T-helper 2 cell (primary cell): ENCODE measurements at regions not wholly inside any gene's neighbourhood (a gene's known extent, or its start where the extent isn't known, plus 50 kb on each side); places are given as distances from the start of the nearest gene placed in this dataset.

Experiments
- DNase-seq, 5 experiments: peaks; one replicate each; pipeline versions ENCODE4 v3.0.0 to v3.0.0-alpha.2; 2012 to 2022

DNA sequence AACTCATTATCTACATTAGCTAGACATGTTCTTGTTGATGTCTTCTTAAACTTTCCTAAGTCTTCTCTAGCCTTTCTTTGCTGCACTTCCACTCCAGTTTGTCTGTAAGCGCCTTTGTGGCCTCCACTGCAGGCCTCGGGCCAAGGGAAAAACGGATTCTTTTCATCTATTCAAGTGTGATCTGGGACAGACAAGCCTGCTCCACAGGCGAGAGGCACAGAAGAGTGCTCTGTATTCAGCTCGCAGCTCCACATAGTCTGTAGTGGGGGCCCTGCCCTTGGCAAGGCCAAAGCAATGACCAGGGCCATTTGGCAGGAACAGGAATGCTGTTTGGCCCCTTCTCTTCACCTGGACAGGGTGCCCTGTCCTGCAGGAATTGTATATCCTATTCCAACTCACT is 84.1 kb upstream of the BARX2 start:
- no peak for DNase-seq

DNA sequence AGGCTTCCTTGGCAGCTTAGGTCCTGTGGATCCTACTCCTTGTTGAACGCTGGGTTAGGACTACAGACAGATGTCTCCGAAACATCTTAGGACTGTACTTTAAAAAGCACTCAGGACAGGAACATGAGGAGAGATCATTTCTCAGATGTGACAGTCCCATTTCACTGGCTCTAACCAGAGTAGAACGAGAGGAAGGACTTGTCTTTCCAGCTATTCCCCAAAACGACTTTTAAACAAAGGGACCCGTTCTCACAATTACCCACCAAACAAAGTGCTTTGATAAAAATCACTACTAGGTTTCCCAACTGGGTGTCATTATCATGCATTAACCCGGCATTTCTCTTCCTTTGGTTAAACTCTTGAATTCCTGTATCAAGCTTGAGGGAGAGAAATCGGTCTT is 84.7 kb upstream of the BARX2 start:
- DNase-seq = no peak

GRCh38 chr11:129289350-129290040 is 86.2 kb upstream of the BARX2 start:
- DNase-seq = no peak

- no peak for DNase-seq
Measured at GRCh38 chr11:129287920-129288319, 87.7 kb upstream of the BARX2 start.

- DNase-seq = no peak
Measured at GRCh38 chr11:129286813-129287212, 88.8 kb upstream of the BARX2 start.

DNA sequence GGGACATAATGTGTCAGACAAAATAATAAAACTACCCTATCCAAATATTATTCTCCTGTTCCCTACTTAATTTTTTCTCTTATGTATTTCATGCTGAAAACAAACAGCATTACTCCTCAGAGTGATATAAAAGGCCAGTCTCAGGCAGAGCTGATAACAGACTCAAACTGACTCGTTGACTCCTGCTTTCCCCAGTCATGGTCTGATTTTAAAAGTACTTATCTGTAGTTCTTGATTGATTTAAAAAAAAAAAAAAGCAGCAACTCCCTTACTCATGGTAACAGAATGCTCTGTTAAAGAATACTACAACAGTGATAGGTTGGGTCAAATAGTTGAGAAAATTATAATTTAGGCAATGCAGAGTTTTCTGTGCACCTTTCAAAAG is 90.3 kb upstream of the BARX2 start:
- DNase-seq = no peak

DNA sequence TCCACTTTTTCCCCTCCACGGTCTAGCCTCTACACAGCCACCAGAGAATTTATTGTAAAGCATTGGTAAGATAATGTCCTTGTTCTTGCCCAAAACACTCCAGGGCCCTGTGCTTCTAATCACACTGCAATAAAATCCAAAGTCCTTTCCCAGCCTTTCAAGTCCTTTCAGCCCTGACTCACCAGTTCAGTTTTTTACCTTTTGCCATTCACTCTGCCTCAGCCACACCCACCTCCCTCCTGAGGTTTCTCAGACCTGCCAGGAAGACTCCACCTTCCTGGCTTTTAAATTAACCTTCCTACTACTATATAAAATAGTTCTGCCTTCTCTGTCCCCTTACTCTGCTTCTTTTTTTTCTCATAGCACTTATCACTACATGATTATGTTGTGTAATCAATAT is 91.0 kb upstream of the ARHGAP32 start:
- no peak for DNase-seq

GRCh38 chr11:129282634-129283033 is 90.5 kb upstream of the ARHGAP32 start:
- DNase-seq = no peak

DNA sequence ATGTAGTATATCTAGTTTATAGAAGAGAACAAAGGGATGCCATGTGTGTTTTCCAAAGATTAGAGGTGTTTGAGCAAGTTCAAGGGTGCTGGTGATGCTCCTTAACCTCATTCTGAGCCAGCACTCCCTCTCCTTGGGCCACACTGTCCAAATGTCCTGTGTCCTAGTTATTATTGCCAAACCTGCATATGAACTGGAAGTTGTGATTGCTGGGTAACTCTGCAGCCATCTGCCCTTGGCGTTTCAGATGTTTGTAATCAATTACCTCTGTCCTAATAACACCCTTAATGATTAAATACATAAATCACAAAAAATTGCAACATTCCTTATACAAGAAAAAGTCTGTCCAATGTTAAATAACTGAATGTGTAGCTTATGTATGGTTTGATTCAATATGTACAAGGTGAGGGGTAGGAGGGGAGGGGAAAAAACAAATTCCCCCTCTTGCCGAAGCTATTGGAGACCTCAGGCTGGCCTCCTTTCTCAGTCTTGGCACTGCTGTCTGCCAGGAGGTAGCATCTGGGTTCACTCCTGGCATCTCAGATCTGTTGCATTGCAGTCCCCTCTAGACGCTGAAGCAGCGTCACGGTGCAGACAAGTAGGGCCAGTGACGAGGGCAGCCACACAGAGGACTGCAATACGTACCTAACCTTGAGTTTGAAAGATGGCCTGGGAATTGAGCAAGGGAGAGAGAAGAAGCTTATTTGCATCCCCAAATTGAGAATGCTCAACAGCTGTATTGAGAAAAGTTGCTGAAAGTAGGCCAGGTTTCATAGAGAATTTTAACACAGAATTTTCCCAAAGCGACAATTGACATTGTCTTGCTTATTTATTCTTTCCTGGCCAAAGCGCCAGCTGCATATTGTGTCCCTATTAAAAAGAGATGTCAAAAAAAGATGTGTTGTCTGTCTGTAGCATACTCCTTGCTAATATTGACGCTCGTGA is 89.6 kb upstream of the ARHGAP32 start:
- DNase-seq = no peak

DNA sequence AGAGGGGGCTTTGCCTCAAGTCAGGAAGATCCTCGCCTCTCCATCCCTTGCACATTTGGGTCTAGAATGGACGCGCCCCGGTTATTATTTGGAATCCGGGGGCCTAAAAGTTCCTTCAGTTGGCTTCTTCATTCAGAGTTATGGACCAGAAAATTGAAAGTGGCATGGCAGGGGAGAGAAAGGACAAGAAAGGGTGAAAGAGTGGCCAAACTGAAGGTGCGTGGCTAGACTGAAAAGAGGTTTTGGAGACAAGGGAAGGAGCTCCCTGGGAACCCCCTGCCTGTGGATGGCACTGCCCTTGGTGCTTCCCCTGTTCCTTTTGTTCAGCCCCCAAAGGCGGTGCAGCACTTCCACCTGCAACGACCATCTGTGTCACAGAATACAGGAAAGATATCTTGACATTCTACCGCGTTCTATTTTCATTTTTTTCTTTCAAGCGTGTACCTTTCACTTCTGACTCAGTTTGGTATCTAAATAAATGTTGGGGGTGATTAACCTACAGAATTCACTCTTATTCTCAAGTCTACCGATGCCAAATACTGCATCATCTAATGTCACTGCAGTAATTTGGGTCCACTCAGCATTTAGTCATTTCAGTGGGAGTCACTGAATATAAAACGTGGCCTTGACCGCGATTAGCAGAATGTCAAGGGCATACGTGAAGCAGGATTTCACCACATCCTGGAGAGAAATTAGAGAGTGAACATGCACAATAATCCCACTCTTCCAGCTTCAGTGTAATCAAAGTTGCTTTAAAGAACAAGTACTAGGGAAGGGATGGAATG is 88.1 kb upstream of the ARHGAP32 start:
- peak in 2 of 5 experiments; percentile 21 to 38 for DNase-seq

- peak; percentile 18 to 89 (median 55) for DNase-seq
Measured at GRCh38 chr11:129279326-129280026, 87.4 kb upstream of the ARHGAP32 start.

DNA sequence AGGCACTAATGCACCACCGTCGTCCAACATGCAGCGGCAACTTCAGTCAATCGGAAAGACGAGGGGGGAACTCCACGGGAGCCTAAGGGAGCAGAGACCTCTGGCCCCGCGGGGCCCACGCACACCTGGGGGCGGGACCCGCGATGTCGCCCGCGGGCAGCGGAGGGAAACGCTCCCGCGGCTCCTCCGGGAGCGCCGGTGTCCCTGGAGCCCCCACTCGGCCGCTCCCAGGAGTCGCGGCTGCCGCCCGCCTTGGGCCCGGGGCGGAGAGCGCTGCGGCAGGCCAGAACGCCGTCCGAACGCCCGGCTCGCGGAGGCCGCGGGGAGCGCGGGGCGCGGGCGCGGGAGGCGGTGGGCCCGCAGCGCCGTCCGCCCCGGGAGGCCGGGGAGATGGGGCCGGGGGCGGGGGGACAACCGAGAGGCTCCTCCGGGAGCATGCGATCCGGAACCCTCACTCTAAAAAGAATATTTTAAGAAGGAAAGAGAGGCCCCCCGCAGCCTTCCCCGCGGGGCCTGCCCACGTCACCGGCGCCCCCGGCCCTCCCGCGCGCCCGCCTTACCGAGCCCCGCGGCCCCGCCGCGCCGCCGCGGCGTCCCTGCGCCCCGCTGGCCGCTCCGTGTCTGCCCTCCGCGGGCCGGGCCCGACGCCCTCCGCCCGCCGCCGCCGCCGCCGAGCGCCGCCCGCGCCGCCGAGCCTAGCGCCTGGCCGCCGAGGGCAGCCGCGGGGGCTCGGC is 86.6 kb upstream of the ARHGAP32 start:
- peak in 2 of 5 experiments; percentile 9 to 10 for DNase-seq

DNA sequence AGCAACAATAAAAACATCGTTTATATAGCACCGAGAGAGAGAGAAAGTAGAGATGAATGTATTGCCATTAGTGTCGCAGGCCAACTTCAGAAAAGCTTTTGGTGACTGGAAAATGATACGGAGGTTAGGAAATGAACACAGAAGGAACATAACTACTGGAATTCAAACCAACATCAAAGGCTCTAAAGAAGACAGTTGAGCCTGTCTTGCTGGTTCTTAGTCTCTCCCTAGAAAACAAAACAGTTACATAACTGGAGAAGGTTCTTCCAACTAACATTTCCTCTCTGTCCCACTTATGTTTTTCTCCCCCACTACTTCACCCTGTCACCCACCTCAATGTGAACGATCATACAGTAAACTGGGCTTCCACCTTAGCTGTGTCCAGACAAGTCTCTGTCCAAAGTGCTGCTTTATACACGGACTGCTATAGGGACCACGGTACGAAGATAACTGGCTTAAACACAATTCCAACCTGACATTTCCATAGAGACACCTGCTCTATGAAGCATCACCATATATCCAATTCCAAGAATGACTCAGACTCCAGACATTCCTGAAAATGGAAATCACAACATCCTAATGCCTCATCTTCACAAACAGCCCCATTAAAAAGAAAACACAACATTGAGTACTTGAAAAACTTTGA is 85.2 kb upstream of the ARHGAP32 start:
- no peak for DNase-seq

GRCh38 chr11:129275828-129276227 is 83.7 kb upstream of the ARHGAP32 start:
- DNase-seq = no peak

DNA sequence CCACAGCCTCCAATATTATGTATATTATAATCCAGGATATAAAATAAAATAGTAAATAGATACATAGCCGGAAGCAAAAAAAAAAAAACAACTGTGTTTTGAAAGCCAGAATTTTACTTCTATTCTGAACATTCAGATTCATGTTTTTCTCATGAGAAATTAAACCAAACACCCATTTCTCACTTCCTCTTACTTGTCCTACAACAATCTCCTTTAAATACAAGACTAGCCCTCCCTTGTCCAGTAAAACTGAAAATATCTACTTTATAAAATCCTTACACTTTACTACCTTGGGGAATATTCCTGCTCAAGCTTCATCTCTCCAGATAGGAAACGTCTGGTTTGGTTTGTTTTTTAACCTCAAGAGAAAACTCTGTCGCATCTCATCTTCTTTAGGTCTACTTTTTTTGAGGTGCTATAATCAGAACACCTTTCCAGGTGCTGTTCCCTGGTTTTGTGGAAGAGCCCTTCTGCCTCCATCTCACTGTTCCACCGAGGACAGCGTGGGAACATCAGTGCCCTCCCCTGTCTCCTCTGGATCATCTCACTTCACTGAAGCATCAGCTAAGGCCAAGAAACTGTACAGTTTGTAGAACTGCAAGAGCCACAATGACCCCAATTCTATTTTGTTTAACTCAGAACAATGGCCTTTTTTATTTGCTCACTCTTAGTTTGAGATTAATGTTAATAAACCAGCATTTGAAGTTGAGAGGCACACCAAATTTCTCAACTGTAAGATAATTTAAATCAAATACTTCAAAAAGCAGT is 82.0 kb upstream of the ARHGAP32 start:
- DNase-seq = no peak

DNA sequence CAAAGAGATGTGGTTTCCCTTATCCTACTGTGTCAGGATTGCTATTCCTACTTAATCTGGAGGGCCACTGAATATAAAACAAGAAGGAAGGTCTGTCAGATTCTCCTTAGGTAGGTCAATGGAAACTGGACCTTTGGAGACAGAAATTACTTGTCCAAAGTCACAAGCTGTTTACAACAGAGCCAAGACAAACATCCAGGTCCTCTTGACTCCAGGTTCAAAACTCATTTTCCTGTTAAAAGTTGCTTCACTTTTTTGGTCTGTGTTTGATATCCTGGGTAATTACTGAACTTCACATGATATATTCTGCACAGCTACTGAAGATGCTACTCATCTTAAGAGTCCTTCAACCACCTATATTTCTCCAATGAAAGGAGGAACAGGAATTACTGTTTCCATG is 81.2 kb upstream of the ARHGAP32 start:
- no peak for DNase-seq

DNA sequence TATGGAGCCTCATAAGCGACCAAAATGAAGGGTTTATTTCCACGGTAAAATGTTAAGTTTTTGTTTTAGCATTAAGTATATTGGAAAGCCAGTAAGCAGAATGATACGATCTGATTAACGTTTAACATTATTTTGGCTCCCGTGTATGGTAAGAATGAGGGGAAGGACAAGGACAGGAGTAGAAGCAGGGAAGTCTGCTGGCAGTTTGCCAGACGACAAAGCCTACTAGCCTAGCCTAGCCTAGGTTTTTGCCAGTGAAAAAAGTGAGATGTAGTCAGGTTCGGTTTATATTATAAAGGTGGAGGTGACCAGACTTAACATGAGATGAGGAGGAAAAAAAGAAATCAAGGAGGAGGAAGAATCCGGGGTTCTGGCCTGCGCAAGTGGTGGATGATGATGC is 78.9 kb upstream of the ARHGAP32 start:
- no peak for DNase-seq

GRCh38 chr11:129270446-129270845 is 78.3 kb upstream of the ARHGAP32 start:
- no peak for DNase-seq

DNA sequence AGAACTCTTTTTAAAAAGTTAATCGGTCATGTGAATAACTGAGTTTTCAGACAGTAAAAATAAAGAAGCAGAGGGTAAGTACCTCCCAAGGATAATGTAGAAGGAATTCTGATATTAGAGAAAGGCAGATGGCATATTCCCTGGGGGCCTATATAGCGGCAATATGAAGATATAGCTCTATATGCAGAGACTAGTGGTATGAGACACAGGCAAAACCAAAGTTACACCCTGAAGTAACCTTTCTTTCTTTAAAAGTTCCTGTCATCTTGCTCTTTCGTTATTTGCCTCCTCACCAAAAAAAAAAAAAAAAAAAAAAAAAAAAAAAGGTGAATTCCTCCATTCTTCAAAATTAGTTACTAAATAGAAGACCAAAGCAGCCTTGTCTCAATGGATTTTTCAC is 76.2 kb upstream of the ARHGAP32 start:
- no peak for DNase-seq

- no peak for DNase-seq
Measured at GRCh38 chr11:129267716-129268115, 75.6 kb upstream of the ARHGAP32 start.

DNA sequence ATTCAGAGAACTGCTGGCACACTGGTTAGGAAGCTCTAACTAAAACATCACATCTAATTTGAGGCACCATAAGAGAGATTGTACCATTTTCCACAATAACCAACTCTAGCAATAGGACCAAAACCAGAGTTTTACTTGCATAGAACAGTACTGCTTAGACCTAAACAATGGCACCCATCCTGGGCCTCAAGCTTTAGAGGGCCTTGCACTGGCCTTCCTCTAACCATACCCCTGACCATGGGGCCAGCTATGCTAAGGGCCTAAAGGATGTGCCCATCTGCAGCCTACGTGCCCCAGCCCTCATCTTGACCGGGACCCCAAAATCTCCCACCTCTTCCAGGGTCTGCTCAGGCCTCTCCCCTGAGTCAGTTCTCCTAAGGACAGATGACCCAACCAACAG is 74.4 kb upstream of the ARHGAP32 start:
- DNase-seq = no peak
